Fibroblast of pulmonary artery (primary cell): ENCODE measurements at regions not wholly inside any gene's neighbourhood (a gene's known extent, or its start where the extent isn't known, plus 50 kb on each side); places are given as distances from the start of the nearest gene placed in this dataset.

Experiments
- DNase-seq: peaks from one replicate; pipeline ENCODE4 v3.0.0-alpha.2; 2010; ENCODE audit warnings: low read depth
- H3K4me3 ChIP-seq: replicated peaks from 2 replicates; pipeline ENCODE4 v1.5.1; 2011; ENCODE audit warnings: low read depth, mild to moderate bottlenecking, control low read depth, low read length, moderate library complexity
- CTCF ChIP-seq: IDR thresholded peaks from 2 replicates; pipeline ENCODE4 v1.5.1; 2011; ENCODE audit warnings: mild to moderate bottlenecking, control low read depth, low read length, inconsistent platforms; ENCODE audit errors: missing control alignments

- no peak for TF ChIP-seq CTCF
- DNase-seq = no peak
Measured at GRCh38 chr7:20839196-20839735, 52.6 kb upstream of the SP8 start.

GRCh38 chr7:20839987-20840386, 53.3 kb upstream of the SP8 start:
- no peak for DNase-seq
- H3K4me3 ChIP-seq = no peak overlapping the region
- TF ChIP-seq CTCF = no peak

More at GRCh38 chr7:20839196-20839735, 52.6 kb upstream of the SP8 start:
- H3K4me3 ChIP-seq = no peak overlapping the region

- no peak for DNase-seq
- no peak for TF ChIP-seq CTCF
- H3K4me3 ChIP-seq = no peak overlapping the region
Measured at GRCh38 chr7:20846791-20847190, 60.1 kb upstream of the SP8 start.

- no peak for TF ChIP-seq CTCF
- no peak overlapping the region for H3K4me3 ChIP-seq
- DNase-seq = no peak
Measured at GRCh38 chr7:20858951-20859350, 72.3 kb upstream of the SP8 start.

- no peak for DNase-seq
- no peak for TF ChIP-seq CTCF
- H3K4me3 ChIP-seq = no peak overlapping the region
Measured at GRCh38 chr7:20861468-20861867, 74.8 kb upstream of the SP8 start.

- TF ChIP-seq CTCF = no peak
- DNase-seq = no peak
- no peak overlapping the region for H3K4me3 ChIP-seq
Measured at GRCh38 chr7:20862554-20862953, 75.9 kb upstream of the SP8 start.

- no peak for DNase-seq
- no peak for TF ChIP-seq CTCF
- no peak overlapping the region for H3K4me3 ChIP-seq
Measured at GRCh38 chr7:20864221-20864620, 77.5 kb upstream of the SP8 start.
